Spleen (tissue), 11 donors: ENCODE measurements at regions not wholly inside any gene's neighbourhood (a gene's known extent, or its start where the extent isn't known, plus 50 kb on each side); places are given as distances from the start of the nearest gene placed in this dataset.

ENCODE experiments used
- DNase-seq: peaks from one replicate; pipeline ENCODE4 v3.0.0-alpha.2; 2020
- H3K27ac ChIP-seq, 8 donors: fragments of 200-600 bp; sonication (generic) in 7 of 8; 1 replicate in 4 of 8; 2 replicates in 4 of 8; pipeline versions ENCODE4 v1.5.0 to v1.8.0; 2016 to 2021; ENCODE audit warnings: inconsistent platforms in 4 of 8, mild to moderate bottlenecking in 4 of 8, moderate library complexity in 1 of 8
- H3K27me3 ChIP-seq, 7 donors: fragments of 200-600 bp; sonication (generic) in 6 of 7; replicated peaks in 1 of 7; 1 replicate in 4 of 7; 2 replicates in 3 of 7; pipeline versions ENCODE4 v1.5.0 to v1.8.0; 2016 to 2021; ENCODE audit warnings: inconsistent platforms in 3 of 7, mild to moderate bottlenecking in 1 of 7
- H3K36me3 ChIP-seq, 6 donors: fragments of 200-600 bp; sonication (generic) in 5 of 6; 1 replicate in 4 of 6; 2 replicates in 2 of 6; pipeline versions ENCODE4 v1.5.0 to v1.8.0; 2016 to 2021; ENCODE audit warnings: inconsistent platforms in 2 of 6
- H3K4me1 ChIP-seq, 6 donors: fragments of 200-600 bp; sonication (generic) in 5 of 6; 1 replicate in 3 of 6; 2 replicates in 3 of 6; pipeline versions ENCODE4 v1.5.0 to v1.8.0; 2016 to 2021; ENCODE audit warnings: inconsistent platforms in 3 of 6
- H3K4me3 ChIP-seq, 8 donors: fragments of 200-600 bp; sonication (generic) in 7 of 8; 1 replicate in 4 of 8; 2 replicates in 4 of 8; pipeline versions ENCODE4 v1.5.0 to v1.8.0; 2016 to 2021; ENCODE audit warnings: inconsistent platforms in 4 of 8, mild to moderate bottlenecking in 4 of 8, moderate library complexity in 2 of 8
- H3K9me3 ChIP-seq, 8 donors: fragments of 200-600 bp; sonication (generic) in 7 of 8; 1 replicate in 4 of 8; 2 replicates in 4 of 8; pipeline versions ENCODE4 v1.5.0 to v1.8.0; 2016 to 2021; ENCODE audit warnings: inconsistent platforms in 4 of 8
- POLR2A ChIP-seq, 3 donors: fragments of 450-650 bp; IDR thresholded peaks; one replicate each; pipeline ENCODE4 v1.5.1; 2017; ENCODE audit warnings: antibody characterized with exemption in 3 of 3, mild to moderate bottlenecking in 1 of 3
- POLR2AphosphoS5 ChIP-seq, 3 donors: sonication (generic); formaldehyde crosslinking; IDR thresholded peaks; one replicate each; pipeline ENCODE4 v1.5.1; 2017; ENCODE audit warnings: antibody characterized with exemption in 3 of 3
- WGBS, 5 donors: extraction: QIAGEN DNeasy Blood & Tissue Kit in 3 of 5; methylation state at CpG; one replicate each; pipeline versions ENCODE4 v1.1.5 to v1.1.7; 2013 to 2018; 5-methylcytosine and 5-hydroxymethylcytosine counted together
- intact Hi-C: fragments of 100-400 bp; cut with DNase I; formaldehyde crosslinking; loops from one replicate; pipeline ENCODE4 v1.15.0; 2023; ENCODE audit warnings: low total_unique reads
- TF ChIP-seq, protein P1 (sequence below), 11 experiments: fragments of 200-600 bp in 7 of 11; fragments of 450-650 bp in 4 of 11; sonication (generic) in 4 of 11; IDR thresholded peaks in 8 of 11; conservative IDR thresholded peaks in 3 of 11; 1 replicate in 7 of 11; 2 replicates in 4 of 11; pipeline versions ENCODE4 v1.4.0 to v1.8.0; 2016 to 2021; ENCODE audit warnings: antibody characterized with exemption in 11 of 11, inconsistent platforms in 4 of 11, mild to moderate bottlenecking in 1 of 11
- donor health status: healthy with polysubstance abuse.
- donor health status: DM: no; HTN: no; CAD: no; lungs with moderate emphysema.
- donor health status: DM: no; HTN: no; CAD: no.
- donor health status: Bipolar disorder and iron deficiency.
- donor health status: healthy.
- donor health status: DM: no; HTN: no; CAD: no.
- donor health status: DM: yes; HTN: yes; CAD: no.

- DNase-seq, result no peak
- no peaks in the 10 kb centered on the region for H3K27me3 ChIP-seq
- H3K9me3 ChIP-seq, result peaks cover 0 to 6% (median 0%) of the 10 kb centered on the region in 8 donors
- intact Hi-C loops, result no loop called here
- H3K4me3 ChIP-seq, result no peak overlapping the region
- H3K36me3 ChIP-seq, result no peaks in the 10 kb centered on the region
- 37 to 63% (median 53%) methylated on average over 2 of the region's 2 CpGs for WGBS, 5 donors
- TF ChIP-seq POLR2A (IDR thresholded peaks at IDR 0.05) (no peak), POLR2AphosphoS5 (IDR thresholded peaks at IDR 0.05) (no peak)
- TF ChIP-seq, protein P1, sequence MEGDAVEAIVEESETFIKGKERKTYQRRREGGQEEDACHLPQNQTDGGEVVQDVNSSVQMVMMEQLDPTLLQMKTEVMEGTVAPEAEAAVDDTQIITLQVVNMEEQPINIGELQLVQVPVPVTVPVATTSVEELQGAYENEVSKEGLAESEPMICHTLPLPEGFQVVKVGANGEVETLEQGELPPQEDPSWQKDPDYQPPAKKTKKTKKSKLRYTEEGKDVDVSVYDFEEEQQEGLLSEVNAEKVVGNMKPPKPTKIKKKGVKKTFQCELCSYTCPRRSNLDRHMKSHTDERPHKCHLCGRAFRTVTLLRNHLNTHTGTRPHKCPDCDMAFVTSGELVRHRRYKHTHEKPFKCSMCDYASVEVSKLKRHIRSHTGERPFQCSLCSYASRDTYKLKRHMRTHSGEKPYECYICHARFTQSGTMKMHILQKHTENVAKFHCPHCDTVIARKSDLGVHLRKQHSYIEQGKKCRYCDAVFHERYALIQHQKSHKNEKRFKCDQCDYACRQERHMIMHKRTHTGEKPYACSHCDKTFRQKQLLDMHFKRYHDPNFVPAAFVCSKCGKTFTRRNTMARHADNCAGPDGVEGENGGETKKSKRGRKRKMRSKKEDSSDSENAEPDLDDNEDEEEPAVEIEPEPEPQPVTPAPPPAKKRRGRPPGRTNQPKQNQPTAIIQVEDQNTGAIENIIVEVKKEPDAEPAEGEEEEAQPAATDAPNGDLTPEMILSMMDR (IDR thresholded peaks at IDR 0.05 in 8 of 11, conservative IDR thresholded peaks at IDR 0.05 in 3 of 11), result no peak
- H3K27ac ChIP-seq, result no peak overlapping the region
- no peaks in the 10 kb centered on the region for H3K4me1 ChIP-seq
Observed at GRCh38 chr2:139835101-139835500, 1054.9 kb upstream of the NXPH2 start.

GRCh38 chr2:139828011-139828410 lies 1047.8 kb upstream of the NXPH2 start:
- 32 to 67% (median 61%) methylated on average over 3 of the region's 3 CpGs for WGBS, 5 donors
- intact Hi-C loops, result no loop called here
- Histone ChIP-seq H3K27me3 (no peaks in the 10 kb centered on the region), H3K27ac (no peak overlapping the region), H3K4me3 (no peak overlapping the region), H3K4me1 (no peaks in the 10 kb centered on the region), H3K9me3 (peaks cover 0 to 3% (median 0%) of the 10 kb centered on the region in 8 donors), H3K36me3 (no peaks in the 10 kb centered on the region)
- no peak for DNase-seq
- TF ChIP-seq POLR2A (IDR thresholded peaks at IDR 0.05) (no peak), POLR2AphosphoS5 (IDR thresholded peaks at IDR 0.05) (no peak)
- TF ChIP-seq, protein P1 (IDR thresholded peaks at IDR 0.05 in 8 of 11, conservative IDR thresholded peaks at IDR 0.05 in 3 of 11), result no peak

- Histone ChIP-seq H3K4me3 (no peak overlapping the region), H3K27ac (no peak overlapping the region), H3K27me3 (no peaks in the 10 kb centered on the region), H3K9me3 (peaks cover 0 to 4% (median 0%) of the 10 kb centered on the region in 8 donors), H3K36me3 (no peaks in the 10 kb centered on the region), H3K4me1 (no peaks in the 10 kb centered on the region)
- WGBS, 5 donors, result 67 to 85% (median 77%) methylated on average over 1 of the region's 1 CpG
- DNase-seq, result no peak
- intact Hi-C loops, result no loop called here
- no peak for TF ChIP-seq POLR2AphosphoS5 (IDR thresholded peaks at IDR 0.05)
- TF ChIP-seq POLR2A (IDR thresholded peaks at IDR 0.05), result no peak
- TF ChIP-seq, protein P1 (IDR thresholded peaks at IDR 0.05 in 8 of 11, conservative IDR thresholded peaks at IDR 0.05 in 3 of 11), result no peak
Observed at GRCh38 chr2:139825726-139826125, 1045.5 kb upstream of the NXPH2 start.

DNA sequence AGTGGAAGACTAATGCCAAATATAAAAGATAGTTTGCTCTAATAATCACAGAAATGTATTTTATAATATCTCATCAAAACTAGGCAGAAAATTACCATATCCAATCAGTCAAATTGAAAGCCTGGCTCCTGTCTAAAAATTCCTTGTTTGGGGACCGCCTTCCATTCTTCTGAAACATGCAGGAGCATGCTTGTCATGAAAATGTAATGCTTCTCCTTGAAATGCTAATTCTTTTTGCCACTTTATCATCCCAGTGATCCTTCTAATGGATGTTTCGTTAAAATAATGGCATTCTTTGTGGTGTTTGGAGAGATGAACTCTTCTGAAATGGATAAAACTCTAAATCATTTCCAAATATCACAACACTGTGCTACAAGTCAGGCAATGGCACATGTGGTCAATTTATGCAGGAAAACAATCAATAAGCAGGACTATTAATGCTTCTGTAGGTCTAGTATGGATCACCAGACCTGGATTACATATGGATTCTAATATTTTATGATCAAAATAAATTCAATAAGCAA lies 1039.1 kb upstream of the NXPH2 start:
- no peak for DNase-seq

More for the DNA sequence above, 1039.1 kb upstream of the NXPH2 start:
- Histone ChIP-seq H3K4me3 (no peak overlapping the region), H3K36me3 (no peaks in the 10 kb centered on the region), H3K4me1 (no peaks in the 10 kb centered on the region), H3K9me3 (peaks cover 0 to 5% (median 0%) of the 10 kb centered on the region in 8 donors), H3K27ac (no peak overlapping the region), H3K27me3 (no peaks in the 10 kb centered on the region)
- TF ChIP-seq, protein P1 (IDR thresholded peaks at IDR 0.05 in 8 of 11, conservative IDR thresholded peaks at IDR 0.05 in 3 of 11), result no peak
- TF ChIP-seq POLR2AphosphoS5 (IDR thresholded peaks at IDR 0.05), result no peak
- no peak for TF ChIP-seq POLR2A (IDR thresholded peaks at IDR 0.05)
- 31 to 45% (median 40%) methylated on average over 2 of the region's 2 CpGs for WGBS, 5 donors
- intact Hi-C loops, result no loop called here
